HG03565 (cell line): ENCODE measurements at regions not wholly inside any gene's neighbourhood (a gene's known extent, or its start where the extent isn't known, plus 50 kb on each side); places are given as distances from the start of the nearest gene placed in this dataset.

Experiments used
- ATAC-seq: cut with Tn5 transposase; IDR thresholded peaks from one replicate; pipeline ENCODE4 v1.9.1; 2021; ENCODE audit warnings: mild to moderate bottlenecking, moderate library complexity; ENCODE audit not compliant: unreplicated experiment

DNA sequence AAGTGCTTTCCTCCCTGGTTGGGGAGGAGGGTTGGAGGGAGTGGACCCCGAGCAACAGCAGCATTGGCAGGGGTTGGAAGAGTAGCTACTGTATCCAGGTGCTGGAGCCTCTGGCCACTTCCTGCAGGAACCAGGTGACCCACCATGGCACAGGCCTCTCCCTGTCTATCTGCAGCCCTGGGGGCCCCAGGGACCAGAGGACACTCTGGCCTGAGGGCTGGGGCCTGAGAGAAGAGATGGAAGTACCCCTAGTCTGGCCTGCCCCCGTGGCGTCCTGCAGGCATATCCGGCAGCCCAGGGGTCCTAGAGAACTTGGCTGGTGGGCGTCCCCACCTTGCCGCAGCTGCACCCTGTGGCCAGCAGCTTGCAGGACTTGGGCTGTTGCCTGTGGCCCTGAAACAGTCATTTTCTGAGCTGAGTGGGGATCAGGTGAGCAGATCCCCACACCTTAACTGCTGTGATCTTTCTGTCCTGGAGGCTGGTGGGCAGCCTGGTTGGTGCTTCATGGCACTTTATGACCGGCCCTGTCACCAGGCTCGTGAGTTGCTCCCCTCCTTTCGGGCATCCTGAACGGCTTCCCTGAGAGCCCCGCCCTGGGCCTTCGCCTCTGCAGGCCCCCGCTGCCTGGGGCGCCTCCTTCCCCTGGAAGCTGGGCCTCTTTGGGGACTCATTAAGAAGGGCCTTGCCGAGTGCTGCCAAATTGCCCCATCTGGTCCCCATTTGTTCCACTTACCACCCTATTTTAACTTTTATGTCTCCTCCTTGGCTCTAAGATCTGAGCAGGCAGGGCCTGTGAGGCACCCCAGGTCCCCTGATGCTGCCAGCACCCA, 298.6 kb downstream of the SEC14L1 start:
- no peak for ATAC-seq

- ATAC-seq = no peak
These were observed 299.8 kb downstream of the SEC14L1 start for GRCh38 chr17:77440560-77440981.

GRCh38 chr17:77441130-77441920, 300.6 kb downstream of the SEC14L1 start:
- ATAC-seq = peak; percentile 38

DNA sequence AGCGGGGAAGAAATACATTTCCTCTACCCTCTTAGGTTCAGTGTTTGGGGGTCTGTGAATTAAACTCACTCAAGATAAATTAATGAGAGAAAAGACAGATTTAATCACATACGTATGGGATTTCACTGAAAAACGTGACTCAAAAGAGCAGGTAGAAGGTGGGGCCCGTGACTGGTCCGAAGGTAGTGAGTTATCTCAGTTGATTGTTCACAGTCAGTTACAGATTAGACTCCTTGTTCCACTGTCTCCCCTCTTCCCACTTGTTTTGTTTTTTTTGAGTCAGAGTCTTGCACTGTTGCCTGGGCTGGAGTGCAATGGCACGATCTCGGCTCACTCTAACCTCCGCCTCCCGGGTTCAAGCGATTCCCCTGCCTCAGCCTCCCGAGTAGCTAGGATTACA, 301.2 kb downstream of the SEC14L1 start:
- no peak for ATAC-seq

DNA sequence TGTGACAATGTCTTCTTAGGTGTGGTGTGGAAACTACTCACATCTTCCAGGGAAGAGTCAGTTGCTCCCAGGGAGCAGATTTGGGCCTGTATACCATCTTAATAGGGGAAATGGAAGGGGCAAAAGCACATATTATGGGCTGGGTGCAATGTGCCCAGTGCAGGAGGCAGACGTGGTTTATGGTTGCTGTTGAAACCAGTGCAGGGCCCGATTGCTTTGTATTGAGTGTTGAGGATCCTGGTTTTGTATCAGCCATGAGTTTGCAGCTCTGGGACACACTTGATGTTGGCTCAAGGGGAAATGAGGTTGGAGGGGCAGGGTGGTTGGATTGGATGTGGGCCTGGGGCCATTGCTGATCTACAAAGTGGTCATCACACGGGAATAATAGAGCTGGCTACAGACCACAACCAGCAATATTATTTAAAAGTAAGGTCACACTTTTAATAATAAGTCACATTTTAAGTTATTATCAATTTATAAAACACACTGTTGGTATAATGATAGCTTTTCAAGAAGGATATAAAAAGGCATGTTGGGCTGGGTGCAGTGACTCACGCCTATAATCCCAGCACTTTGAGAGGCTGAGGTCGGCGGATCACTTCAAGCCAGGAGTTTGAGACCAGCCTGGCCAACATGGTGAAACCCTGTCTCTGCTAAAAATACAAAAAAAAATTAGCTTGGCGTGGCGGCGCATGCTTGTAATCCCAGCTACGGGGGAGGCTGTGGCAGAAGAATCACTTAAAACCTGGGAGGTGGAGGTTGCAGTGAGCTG, 302.4 kb downstream of the SEC14L1 start:
- no peak for ATAC-seq

DNA sequence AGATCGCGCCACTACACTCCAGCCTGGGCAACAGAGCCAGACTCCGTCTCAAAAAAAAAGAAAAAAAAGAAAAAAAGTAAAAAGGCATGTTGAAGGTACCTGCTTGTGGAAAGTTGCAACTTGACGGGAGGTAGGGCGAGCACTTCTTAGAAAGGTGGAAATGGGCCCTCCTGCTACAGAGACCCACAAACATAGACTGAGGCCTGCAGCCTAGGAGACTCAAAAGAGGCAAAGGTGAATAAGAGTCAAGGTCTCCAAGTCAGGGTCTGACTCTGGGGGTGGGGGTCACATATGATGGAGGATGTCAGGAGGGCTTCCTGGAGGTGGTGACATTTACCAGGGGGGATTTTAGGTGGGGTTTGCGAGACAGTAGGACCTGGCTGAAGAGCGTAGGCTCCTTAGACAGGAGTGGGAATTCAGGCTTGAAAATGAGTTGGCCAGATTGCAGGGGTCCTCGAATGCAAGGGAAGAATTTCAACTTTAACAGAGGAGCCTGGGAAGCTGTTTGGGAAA, 303.0 kb downstream of the SEC14L1 start:
- no peak for ATAC-seq

DNA sequence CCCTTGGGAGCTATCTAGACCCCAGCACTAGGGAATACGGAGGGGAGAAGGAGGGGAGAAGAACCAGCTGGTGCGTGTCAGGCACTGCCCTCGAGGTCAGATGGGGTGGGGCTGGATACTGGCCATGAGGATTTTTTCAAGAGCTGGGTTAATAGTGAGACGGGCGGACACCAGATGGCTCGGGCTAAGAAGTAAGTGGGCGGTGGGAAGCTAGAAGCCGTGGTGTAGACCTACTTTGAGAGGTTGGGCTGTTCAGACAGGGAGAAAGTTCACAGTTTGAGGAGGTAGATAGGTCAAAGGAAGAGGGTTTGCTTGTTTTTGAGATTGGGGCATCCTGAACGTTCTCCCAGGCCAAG, 303.8 kb downstream of the SEC14L1 start:
- ATAC-seq = no peak

- no peak for ATAC-seq
These were observed 304.4 kb downstream of the SEC14L1 start for GRCh38 chr17:77444984-77445759.

DNA sequence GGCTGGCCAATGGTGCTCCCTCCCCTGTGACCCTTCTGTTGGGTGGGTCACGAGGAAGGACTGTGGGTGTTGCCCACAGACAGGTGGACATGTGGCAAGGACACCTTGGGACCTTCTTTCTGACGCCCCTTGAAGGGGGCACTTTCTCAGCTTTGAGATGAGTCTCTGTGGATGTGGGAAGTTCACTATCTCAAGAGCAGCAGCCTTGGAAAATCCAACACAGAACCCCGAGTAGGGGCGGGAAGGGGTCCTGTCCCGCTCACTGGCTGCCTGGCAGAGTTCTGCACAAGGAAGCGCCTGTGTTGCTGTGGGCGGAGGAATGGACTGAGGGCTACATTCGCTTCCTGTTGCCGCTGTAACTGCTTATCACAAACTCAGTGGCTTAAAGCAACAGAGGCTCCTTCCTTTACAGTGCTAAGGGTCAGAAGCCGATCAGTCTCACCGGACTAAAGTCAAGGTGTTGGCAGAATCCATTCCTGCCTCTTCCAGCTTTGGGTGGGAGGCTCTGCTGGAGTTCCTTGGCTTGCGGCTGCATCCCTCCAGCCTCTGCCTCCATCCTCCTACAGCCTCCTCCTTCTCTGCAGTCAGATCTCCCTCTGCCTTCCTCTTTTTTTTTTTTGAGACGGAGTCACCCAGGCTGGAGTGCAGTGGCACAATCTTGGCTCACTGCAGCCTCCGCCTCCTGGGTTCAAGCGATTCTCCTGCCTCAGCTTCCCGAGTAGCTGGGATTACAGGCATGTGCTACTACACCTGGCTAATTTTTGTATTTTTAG, 305.2 kb downstream of the SEC14L1 start:
- ATAC-seq = no peak

DNA sequence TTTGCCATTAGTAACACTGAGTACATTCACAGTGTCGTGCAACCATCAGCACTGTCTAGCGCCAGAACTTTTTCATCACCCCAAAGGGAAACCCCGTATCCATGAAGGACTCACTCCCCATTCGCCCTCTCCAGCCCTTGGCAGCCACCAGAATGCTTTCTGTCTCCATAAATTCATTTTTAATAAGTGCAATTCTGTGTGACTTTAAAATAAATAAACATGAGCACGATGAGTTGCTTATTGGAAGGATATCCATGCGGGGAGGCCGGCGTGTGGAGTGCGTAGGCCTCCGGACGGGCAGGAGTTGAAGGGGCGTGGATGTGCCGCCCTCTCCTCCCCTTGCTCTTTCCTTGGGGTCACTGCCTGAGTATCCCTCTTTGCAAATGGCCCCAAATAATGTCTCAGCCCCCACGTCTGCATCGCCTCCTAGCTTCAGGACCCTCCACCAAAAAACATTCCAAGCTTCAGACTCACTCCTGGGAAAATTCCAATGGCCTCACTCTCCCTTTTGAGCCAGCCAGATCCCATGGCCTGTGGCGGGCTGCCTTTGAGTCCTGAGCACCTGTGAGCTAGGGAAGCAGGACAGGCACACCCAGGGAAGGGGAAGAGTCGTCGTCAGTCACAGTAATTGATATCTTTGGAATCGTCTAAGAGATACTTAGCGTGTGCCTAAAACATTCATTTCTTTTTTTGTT, 306.3 kb downstream of the SEC14L1 start:
- no peak for ATAC-seq

GRCh38 chr17:77449373-77449907, 308.7 kb downstream of the SEC14L1 start:
- no peak for ATAC-seq

- no peak for ATAC-seq
These were observed 309.4 kb downstream of the SEC14L1 start for GRCh38 chr17:77449908-77450741.

- no peak for ATAC-seq
These were observed 310.0 kb downstream of the SEC14L1 start for GRCh38 chr17:77450742-77451244.

- no peak for ATAC-seq
These were observed 310.6 kb downstream of the SEC14L1 start for GRCh38 chr17:77451245-77451893.

- no peak for ATAC-seq
These were observed 311.4 kb downstream of the SEC14L1 start for GRCh38 chr17:77451894-77452852.

DNA sequence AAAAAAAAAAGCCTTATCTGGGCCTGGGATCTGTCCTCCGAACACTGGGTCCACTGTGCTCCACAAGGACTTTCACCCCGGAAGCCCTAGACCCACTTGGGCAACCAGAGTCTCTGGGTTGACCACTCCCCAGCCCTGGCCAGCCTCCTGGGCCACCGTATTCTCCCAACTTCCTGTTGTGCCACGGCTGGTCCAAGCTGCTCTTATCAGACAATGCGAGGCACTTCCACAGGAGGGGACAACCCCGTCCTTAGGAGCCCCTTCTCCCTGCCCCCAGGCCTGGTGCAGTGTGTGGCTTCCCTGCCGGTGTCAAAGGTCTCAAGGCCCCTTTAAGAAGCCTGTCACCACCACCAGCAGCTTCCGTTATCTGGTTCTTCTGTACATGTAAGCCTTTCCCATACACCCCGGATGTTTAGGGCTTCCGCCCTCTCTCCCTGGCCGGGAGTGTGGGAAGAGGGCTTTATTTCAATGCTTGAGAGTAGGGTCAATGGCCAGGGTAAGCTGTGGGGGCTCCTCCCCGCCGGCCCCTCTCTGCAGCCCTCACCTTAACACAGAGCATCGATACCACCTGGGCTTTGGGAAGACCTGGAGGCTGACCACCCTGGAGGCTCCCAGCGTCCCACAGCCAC, 313.0 kb downstream of the SEC14L1 start:
- ATAC-seq = no peak
